HepG2 (cell line): ENCODE measurements at regions not wholly inside any gene's neighbourhood (a gene's known extent, or its start where the extent isn't known, plus 50 kb on each side); places are given as distances from the start of the nearest gene placed in this dataset.

Experiments
- ATAC-seq: fragments of 200-7000 bp; cut with Tn5 transposase; 3 replicates; pipeline ENCODE4 v1.9.1; 2020; ENCODE audit warnings: mild to moderate bottlenecking, moderate library complexity
- BruUV-seq: library from RNA; stranded (reverse); fragments of 400-500 nt; replicated peaks from 2 replicates; lab custom pipeline; 2021; lab: Mats Ljungman, UMichigan
- CTCF ChIA-PET: fragments of 300-600 bp; formaldehyde crosslinking; extraction: SDS; loops from one replicate; lab custom pipeline; 2021; ENCODE audit warnings: low total read pairs, inconsistent platforms, low intra/inter-chr PET ratio; lab: Yijun Ruan, JAX
- POLR2A ChIA-PET: fragments of 350-600 bp; sonication (Branson Sonifier 250); formaldehyde crosslinking; loops from one replicate; lab custom pipeline; 2020; ENCODE audit warnings: antibody characterized with exemption, inconsistent platforms; lab: Yijun Ruan, JAX
- DNase-seq: peaks from one replicate; pipeline ENCODE4 v3.0.0-alpha.2; 2015; ENCODE audit warnings: low spot score
- FAIRE-seq: peaks from 3 replicates; lab custom pipeline; 2011; peaks lifted over from hg19 to GRCh38; lab: Jason Lieb, UNC
- H2AFZ ChIP-seq: one replicate; pipeline ENCODE4 v1.6.1; 2011; ENCODE audit warnings: low read length, inconsistent platforms
- H3K27ac ChIP-seq: fragments of 300-600 bp; 3 replicates; pipeline ENCODE4 v1.8.0; 2011; ENCODE audit warnings: mixed run types, mild to moderate bottlenecking, mixed read lengths, low read length, inconsistent platforms; ENCODE audit not compliant: insufficient read depth; ENCODE audit errors: extremely low read length
- H3K27me3 ChIP-seq, 2 experiments: fragments of 200-600 bp in 1 of 2; 2 replicates in 1 of 2; 3 replicates in 1 of 2; pipeline versions ENCODE4 v1.6.0 to v1.8.0; 2011; ENCODE audit warnings: low read length in 2 of 2, mild to moderate bottlenecking in 2 of 2, moderate library complexity in 2 of 2, inconsistent platforms in 1 of 2; ENCODE audit not compliant: insufficient read depth in 2 of 2, control insufficient read depth in 1 of 2
- H3K36me3 ChIP-seq, 2 experiments: fragments of 200-600 bp in 1 of 2; replicated peaks in 1 of 2; 2 replicates in 1 of 2; 3 replicates in 1 of 2; pipeline versions ENCODE4 v1.5.1 to v1.8.0; 2011; ENCODE audit warnings: low read length in 2 of 2, inconsistent platforms in 1 of 2; ENCODE audit not compliant: insufficient read depth in 2 of 2, control insufficient read depth in 1 of 2
- H3K4me1 ChIP-seq: 2 replicates; pipeline ENCODE4 v1.5.1; 2012; ENCODE audit warnings: low read length, inconsistent platforms; ENCODE audit not compliant: insufficient read depth
- H3K4me2 ChIP-seq: 2 replicates; pipeline ENCODE4 v1.6.0; 2011; ENCODE audit warnings: low read depth, low read length, inconsistent platforms
- H3K4me3 ChIP-seq, 3 experiments: fragments of 200-600 bp in 1 of 3; sonication (generic), shearing (Covaris generic) in 1 of 3; replicated peaks in 1 of 3; 2 replicates each; pipeline ENCODE4 v1.5.1; 2011 to 2016; ENCODE audit warnings: low read length in 3 of 3, inconsistent platforms in 2 of 3, low read depth in 2 of 3, mild to moderate bottlenecking in 2 of 3, control low read depth in 1 of 3, mixed read lengths in 1 of 3; ENCODE audit not compliant: insufficient read depth in 1 of 3
- H3K79me2 ChIP-seq: one replicate; pipeline ENCODE4 v1.6.1; 2011; ENCODE audit warnings: low read length, inconsistent platforms; ENCODE audit not compliant: insufficient read depth
- H3K9ac ChIP-seq: 2 replicates; pipeline ENCODE4 v1.6.0; 2011; ENCODE audit warnings: mild to moderate bottlenecking, low read depth, low read length, inconsistent platforms; ENCODE audit not compliant: insufficient read depth
- H3K9me3 ChIP-seq: 2 replicates; pipeline ENCODE4 v1.5.1; 2012; ENCODE audit warnings: mild to moderate bottlenecking, low read length
- H4K20me1 ChIP-seq: 2 replicates; pipeline ENCODE4 v1.6.0; 2011; ENCODE audit warnings: inconsistent platforms, mild to moderate bottlenecking, low read length, moderate library complexity; ENCODE audit not compliant: insufficient read depth
- HMG20B ChIP-seq: conservative IDR thresholded peaks from 2 replicates; pipeline ENCODE4 v1.6.1; 2016; ENCODE audit warnings: missing genetic modification reagents, missing compliant biosample characterization
- NR3C1 ChIP-seq: sonication (generic); formaldehyde crosslinking; IDR thresholded peaks from 2 replicates; pipeline ENCODE4 v1.4.0; 2020; ENCODE audit warnings: missing genetic modification reagents
- PHF20 ChIP-seq: sonication (generic); formaldehyde crosslinking; IDR thresholded peaks from 2 replicates; pipeline ENCODE4 v1.5.0; 2020; ENCODE audit warnings: mild to moderate bottlenecking, missing genetic modification reagents
- TEAD3 ChIP-seq: optimal IDR thresholded peaks from 2 replicates; pipeline ENCODE3; 2016; ENCODE audit warnings: borderline replicate concordance
- ZFP41 ChIP-seq: sonication (generic); formaldehyde crosslinking; IDR thresholded peaks from 2 replicates; pipeline ENCODE4 v1.4.0; 2020; ENCODE audit warnings: mild to moderate bottlenecking, missing genetic modification reagents, borderline replicate concordance
- ZNF703 ChIP-seq: sonication (generic); formaldehyde crosslinking; IDR thresholded peaks from 2 replicates; pipeline ENCODE4 v1.5.1; 2020; ENCODE audit warnings: missing genetic modification reagents, mild to moderate bottlenecking, moderate library complexity, borderline replicate concordance
- ZNF747 ChIP-seq: sonication (generic); formaldehyde crosslinking; IDR thresholded peaks from 2 replicates; pipeline ENCODE4 v1.8.1; 2023; ENCODE audit warnings: missing genetic modification reagents, mild to moderate bottlenecking, borderline replicate concordance
- ZZZ3 ChIP-seq: sonication (generic); formaldehyde crosslinking; IDR thresholded peaks from 2 replicates; pipeline ENCODE4 v1.4.0; 2020; ENCODE audit warnings: missing genetic modification reagents, mild to moderate bottlenecking, borderline replicate concordance
- WGBS: methylation state at CpG from one replicate; pipeline ENCODE4 v1.1.6; 2017; ENCODE audit warnings: low lambda C conversion rate; 5-methylcytosine and 5-hydroxymethylcytosine counted together
- in situ Hi-C: cut with HindIII; loops from 2 replicates; pipeline ENCODE4 v1.10.0; 2017; ENCODE audit warnings: low pct_unique_long_range_greater_than_20kb; ENCODE audit not compliant: extremely low pct_ligation_motif_present
- intact Hi-C: fragments of 100-400 bp; cut with micrococcal nuclease; formaldehyde crosslinking; loops from one replicate; pipeline ENCODE4 v1.10.0; 2022; ENCODE audit not compliant: unreplicated experiment
- TF ChIP-seq, protein P1 (sequence below): IDR thresholded peaks from 2 replicates; pipeline ENCODE4 v1.6.1; 2018; ENCODE audit warnings: missing genetic modification reagents
- TF ChIP-seq, protein P2 (sequence below): sonication (generic); formaldehyde crosslinking; IDR thresholded peaks from 2 replicates; pipeline ENCODE4 v1.4.0; 2020; ENCODE audit warnings: low read depth, missing genetic modification reagents

DNA sequence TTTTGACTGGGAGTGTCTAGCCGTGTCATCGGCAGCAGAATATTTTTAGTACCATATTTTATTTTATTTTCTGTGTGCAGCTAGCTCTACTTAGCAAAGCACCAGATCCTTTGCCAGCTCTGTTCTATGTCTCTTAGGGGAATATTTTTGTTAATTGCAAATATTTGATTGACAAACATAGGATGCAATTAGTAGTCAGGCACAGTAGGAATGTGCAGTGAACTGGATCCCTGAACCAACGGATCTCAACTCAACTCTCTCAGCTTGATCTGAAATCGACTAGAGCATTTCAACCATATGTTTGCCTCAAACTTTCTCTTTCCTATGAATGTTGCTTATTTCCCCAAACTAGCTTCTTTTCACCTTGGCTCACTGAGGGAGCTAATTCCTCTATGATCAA, 998.0 kb upstream of the FANCL start:
- H4K20me1 ChIP-seq, result no peaks in the 10 kb centered on the region
- ATAC-seq (no peak), DNase-seq (no peak), FAIRE-seq (no peak)
- no peak overlapping the region for H3K27ac ChIP-seq
- no TSS peak for BruUV-seq
- ChIA-PET CTCF (no interaction called here), POLR2A (no interaction called here)
- TF ChIP-seq, protein P1, sequence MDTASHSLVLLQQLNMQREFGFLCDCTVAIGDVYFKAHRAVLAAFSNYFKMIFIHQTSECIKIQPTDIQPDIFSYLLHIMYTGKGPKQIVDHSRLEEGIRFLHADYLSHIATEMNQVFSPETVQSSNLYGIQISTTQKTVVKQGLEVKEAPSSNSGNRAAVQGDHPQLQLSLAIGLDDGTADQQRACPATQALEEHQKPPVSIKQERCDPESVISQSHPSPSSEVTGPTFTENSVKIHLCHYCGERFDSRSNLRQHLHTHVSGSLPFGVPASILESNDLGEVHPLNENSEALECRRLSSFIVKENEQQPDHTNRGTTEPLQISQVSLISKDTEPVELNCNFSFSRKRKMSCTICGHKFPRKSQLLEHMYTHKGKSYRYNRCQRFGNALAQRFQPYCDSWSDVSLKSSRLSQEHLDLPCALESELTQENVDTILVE (CRISPR knock-in tag), result no peak
- TF ChIP-seq ZFP41 (CRISPR knock-in tag) (no peak), HMG20B (CRISPR knock-in tag) (no peak), NR3C1 (CRISPR knock-in tag) (no peak), ZZZ3 (CRISPR knock-in tag) (no peak), ZNF747 (CRISPR knock-in tag) (no peak), TEAD3 (CRISPR knock-in tag) (no peak), ZNF703 (no peak), PHF20 (no peak)
- TF ChIP-seq, protein P2, sequence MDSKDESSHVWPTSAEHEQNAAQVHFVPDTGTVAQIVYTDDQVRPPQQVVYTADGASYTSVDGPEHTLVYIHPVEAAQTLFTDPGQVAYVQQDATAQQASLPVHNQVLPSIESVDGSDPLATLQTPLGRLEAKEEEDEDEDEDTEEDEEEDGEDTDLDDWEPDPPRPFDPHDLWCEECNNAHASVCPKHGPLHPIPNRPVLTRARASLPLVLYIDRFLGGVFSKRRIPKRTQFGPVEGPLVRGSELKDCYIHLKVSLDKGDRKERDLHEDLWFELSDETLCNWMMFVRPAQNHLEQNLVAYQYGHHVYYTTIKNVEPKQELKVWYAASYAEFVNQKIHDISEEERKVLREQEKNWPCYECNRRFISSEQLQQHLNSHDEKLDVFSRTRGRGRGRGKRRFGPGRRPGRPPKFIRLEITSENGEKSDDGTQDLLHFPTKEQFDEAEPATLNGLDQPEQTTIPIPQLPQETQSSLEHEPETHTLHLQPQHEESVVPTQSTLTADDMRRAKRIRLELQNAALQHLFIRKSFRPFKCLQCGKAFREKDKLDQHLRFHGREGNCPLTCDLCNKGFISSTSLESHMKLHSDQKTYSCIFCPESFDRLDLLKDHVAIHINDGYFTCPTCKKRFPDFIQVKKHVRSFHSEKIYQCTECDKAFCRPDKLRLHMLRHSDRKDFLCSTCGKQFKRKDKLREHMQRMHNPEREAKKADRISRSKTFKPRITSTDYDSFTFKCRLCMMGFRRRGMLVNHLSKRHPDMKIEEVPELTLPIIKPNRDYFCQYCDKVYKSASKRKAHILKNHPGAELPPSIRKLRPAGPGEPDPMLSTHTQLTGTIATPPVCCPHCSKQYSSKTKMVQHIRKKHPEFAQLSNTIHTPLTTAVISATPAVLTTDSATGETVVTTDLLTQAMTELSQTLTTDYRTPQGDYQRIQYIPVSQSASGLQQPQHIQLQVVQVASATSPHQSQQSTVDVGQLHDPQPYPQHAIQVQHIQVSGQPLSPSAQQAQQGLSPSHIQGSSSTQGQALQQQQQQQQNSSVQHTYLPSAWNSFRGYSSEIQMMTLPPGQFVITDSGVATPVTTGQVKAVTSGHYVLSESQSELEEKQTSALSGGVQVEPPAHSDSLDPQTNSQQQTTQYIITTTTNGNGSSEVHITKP (CRISPR knock-in tag), result no peak
- H3K36me3 ChIP-seq, result no peaks in the 10 kb centered on the region
- H3K9me3 ChIP-seq, result no peaks in the 10 kb centered on the region
- no peaks in the 10 kb centered on the region for H3K79me2 ChIP-seq
- in situ Hi-C loops (no loop called here), intact Hi-C loops (no loop called here)
- 2% methylated on average over 4 of the region's 4 CpGs for WGBS
- H3K4me1 ChIP-seq, result no peaks in the 10 kb centered on the region
- H3K27me3 ChIP-seq, result no peaks in the 10 kb centered on the region
- H3K4me3 ChIP-seq, result no peak overlapping the region
- H2AFZ ChIP-seq, result no peak overlapping the region
- no peak overlapping the region for H3K4me2 ChIP-seq
- no peak overlapping the region for H3K9ac ChIP-seq
